Tibial nerve (tissue), 4 donors: ENCODE measurements at regions not wholly inside any gene's neighbourhood (a gene's known extent, or its start where the extent isn't known, plus 50 kb on each side); places are given as distances from the start of the nearest gene placed in this dataset.

Experiments
- EP300 ChIP-seq, 2 donors: sonication (generic); formaldehyde crosslinking; IDR thresholded peaks; one replicate each; pipeline ENCODE4 v1.6.1; 2017; ENCODE audit warnings: antibody characterized with exemption in 2 of 2, mild to moderate bottlenecking in 1 of 2
- POLR2A ChIP-seq, 2 donors: fragments of 450-650 bp; IDR thresholded peaks; one replicate each; pipeline ENCODE4 v1.6.1; 2017; ENCODE audit warnings: antibody characterized with exemption in 2 of 2, mild to moderate bottlenecking in 2 of 2, moderate library complexity in 2 of 2
- TF ChIP-seq, protein P1 (sequence below), 5 experiments: fragments of 200-600 bp in 3 of 5; fragments of 450-650 bp in 2 of 5; sonication (generic) in 3 of 5; IDR thresholded peaks; one replicate each; pipeline ENCODE4 v1.5.1; 2016 to 2019; ENCODE audit warnings: antibody characterized with exemption in 5 of 5, mild to moderate bottlenecking in 3 of 5, moderate library complexity in 2 of 5

DNA sequence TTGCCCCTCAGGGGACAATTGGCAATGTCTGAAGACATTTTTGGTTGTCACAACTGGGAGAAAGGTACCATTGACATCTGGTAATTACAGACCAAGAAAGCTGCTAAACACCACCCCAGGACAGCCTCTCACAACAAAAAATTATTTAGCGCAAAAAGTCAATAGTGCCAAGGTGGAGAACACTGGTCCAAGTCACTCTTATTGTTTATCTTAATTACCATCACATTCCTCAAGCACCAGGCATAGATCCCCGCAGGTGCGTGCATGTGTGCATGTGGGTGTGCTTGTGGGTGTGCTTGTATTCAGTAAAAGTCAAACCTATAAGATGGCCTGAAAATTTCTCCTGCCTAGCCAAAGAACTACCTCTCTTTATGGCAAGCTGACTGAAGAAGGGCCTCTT, 74.9 kb upstream of the WDR75 start:
- TF ChIP-seq EP300 (IDR thresholded peaks at IDR 0.05), result no peak
- TF ChIP-seq, protein P1, sequence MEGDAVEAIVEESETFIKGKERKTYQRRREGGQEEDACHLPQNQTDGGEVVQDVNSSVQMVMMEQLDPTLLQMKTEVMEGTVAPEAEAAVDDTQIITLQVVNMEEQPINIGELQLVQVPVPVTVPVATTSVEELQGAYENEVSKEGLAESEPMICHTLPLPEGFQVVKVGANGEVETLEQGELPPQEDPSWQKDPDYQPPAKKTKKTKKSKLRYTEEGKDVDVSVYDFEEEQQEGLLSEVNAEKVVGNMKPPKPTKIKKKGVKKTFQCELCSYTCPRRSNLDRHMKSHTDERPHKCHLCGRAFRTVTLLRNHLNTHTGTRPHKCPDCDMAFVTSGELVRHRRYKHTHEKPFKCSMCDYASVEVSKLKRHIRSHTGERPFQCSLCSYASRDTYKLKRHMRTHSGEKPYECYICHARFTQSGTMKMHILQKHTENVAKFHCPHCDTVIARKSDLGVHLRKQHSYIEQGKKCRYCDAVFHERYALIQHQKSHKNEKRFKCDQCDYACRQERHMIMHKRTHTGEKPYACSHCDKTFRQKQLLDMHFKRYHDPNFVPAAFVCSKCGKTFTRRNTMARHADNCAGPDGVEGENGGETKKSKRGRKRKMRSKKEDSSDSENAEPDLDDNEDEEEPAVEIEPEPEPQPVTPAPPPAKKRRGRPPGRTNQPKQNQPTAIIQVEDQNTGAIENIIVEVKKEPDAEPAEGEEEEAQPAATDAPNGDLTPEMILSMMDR (IDR thresholded peaks at IDR 0.05), result no peak
- TF ChIP-seq POLR2A (IDR thresholded peaks at IDR 0.05), result no peak
